HCT116 (cell line): ENCODE measurements at regions not wholly inside any gene's neighbourhood (a gene's known extent, or its start where the extent isn't known, plus 50 kb on each side); places are given as distances from the start of the nearest gene placed in this dataset.

Source experiments
- ATAC-seq: fragments of 200-7000 bp; cut with Tn5 transposase; 2 replicates; pipeline ENCODE4 v1.9.1; 2020; ENCODE audit warnings: mild to moderate bottlenecking, moderate library complexity
- BruUV-seq: library from RNA; stranded (reverse); fragments of 400-500 nt; replicated peaks from 2 replicates; lab custom pipeline; 2021; lab: Mats Ljungman, UMichigan
- CTCF ChIA-PET: fragments of 300-600 bp; sonication (Branson Sonifier 250); formaldehyde crosslinking; loops from one replicate; lab custom pipeline; 2021; ENCODE audit warnings: antibody characterized with exemption; lab: Charles Lee
- POLR2A ChIA-PET: fragments of 300-600, 350-600 bp; sonication (Branson Sonifier 250); formaldehyde crosslinking; loops from one replicate; lab custom pipeline; 2021; ENCODE audit warnings: antibody characterized with exemption; lab: Charles Lee
- RAD21 ChIA-PET, 2 experiments: fragments of 300-600 bp; sonication (Branson Sonifier 250); formaldehyde crosslinking; loops; one replicate each; lab custom pipeline; 2023; ENCODE audit warnings: low total read pairs in 2 of 2; ENCODE audit not compliant: uncharacterized antibody in 2 of 2, unreplicated experiment in 2 of 2, low non-redundant PET in 1 of 2; lab: Charles Lee
- DNase-seq: peaks from one replicate; pipeline ENCODE4 v3.0.0-alpha.2; 2010; ENCODE audit warnings: low read depth, low spot score
- H2AFZ ChIP-seq: fragments of 200-600 bp; shearing (Covaris generic), sonication (generic); 2 replicates; pipeline ENCODE4 v1.6.1; 2017; ENCODE audit warnings: low read depth, mixed run types, mixed read lengths, antibody characterized with exemption, low read length; ENCODE audit not compliant: poor library complexity, severe bottlenecking
- H3K27ac ChIP-seq: 2 replicates; pipeline ENCODE4 v1.5.1; 2012; ENCODE audit warnings: low read depth, low read length
- H3K27me3 ChIP-seq: fragments of 200-600 bp; sonication (generic); 2 replicates; pipeline ENCODE4 v1.6.1; 2016; ENCODE audit warnings: mixed run types, low read length, mixed read lengths; ENCODE audit not compliant: insufficient read depth
- H3K36me3 ChIP-seq, 2 experiments: fragments of 200-500 bp in 1 of 2; fragments of 200-600 bp in 1 of 2; sonication (Bioruptor generic) in 1 of 2; sonication (generic) in 1 of 2; 2 replicates each; pipeline versions ENCODE4 v1.5.1 to v1.6.1; 2014 to 2016; ENCODE audit warnings: low read length in 2 of 2, inconsistent platforms in 1 of 2, mixed read lengths in 1 of 2, mixed run types in 1 of 2; ENCODE audit not compliant: insufficient read depth in 2 of 2, control insufficient read depth in 1 of 2
- H3K4me1 ChIP-seq, 2 experiments: fragments of 200-600 bp in 1 of 2; sonication (generic) in 1 of 2; 2 replicates each; pipeline versions ENCODE4 v1.5.1 to v1.6.1; 2012 to 2017; ENCODE audit warnings: low read length in 2 of 2, inconsistent platforms in 1 of 2, mild to moderate bottlenecking in 1 of 2, mixed read lengths in 1 of 2, mixed run types in 1 of 2, moderate library complexity in 1 of 2; ENCODE audit not compliant: insufficient read depth in 2 of 2, control insufficient read depth in 1 of 2
- H3K4me2 ChIP-seq: fragments of 200-600 bp; sonication (generic); 2 replicates; pipeline ENCODE4 v1.6.1; 2017; ENCODE audit warnings: mixed run types, low read length, mixed read lengths
- H3K4me3 ChIP-seq, 2 experiments: fragments of 200-600 bp in 1 of 2; sonication (generic) in 1 of 2; replicated peaks in 1 of 2; 2 replicates each; pipeline ENCODE4 v1.5.1; 2011 to 2016; ENCODE audit warnings: low read length in 2 of 2, control low read depth in 1 of 2, low read depth in 1 of 2, mild to moderate bottlenecking in 1 of 2, mixed read lengths in 1 of 2, mixed run types in 1 of 2
- H3K79me2 ChIP-seq: fragments of 200-600 bp; sonication (generic); 2 replicates; pipeline ENCODE4 v1.6.1; 2017; ENCODE audit warnings: mild to moderate bottlenecking, mixed run types, low read length, moderate library complexity, mixed read lengths; ENCODE audit not compliant: insufficient read depth
- H3K9ac ChIP-seq: fragments of 200-600 bp; sonication (generic); 2 replicates; pipeline ENCODE4 v1.6.1; 2016; ENCODE audit warnings: low read length, mixed read lengths
- H3K9me2 ChIP-seq: fragments of 200-600 bp; sonication (generic), shearing (Covaris generic); 2 replicates; pipeline ENCODE4 v1.6.1; 2017; ENCODE audit warnings: mixed run types, mild to moderate bottlenecking, moderate library complexity; ENCODE audit not compliant: insufficient read depth
- H3K9me3 ChIP-seq, 2 experiments: fragments of 200-500 bp in 1 of 2; fragments of 200-600 bp in 1 of 2; sonication (Bioruptor generic) in 1 of 2; sonication (generic) in 1 of 2; 2 replicates each; pipeline ENCODE4 v1.6.1; 2014 to 2017; ENCODE audit warnings: low read length in 2 of 2, mixed read lengths in 2 of 2, inconsistent platforms in 1 of 2, low read depth in 1 of 2, mild to moderate bottlenecking in 1 of 2, mixed run types in 1 of 2, moderate library complexity in 1 of 2; ENCODE audit not compliant: control insufficient read depth in 1 of 2, insufficient read depth in 1 of 2
- H4K20me1 ChIP-seq: fragments of 200-600 bp; sonication (generic), shearing (Covaris generic); 2 replicates; pipeline ENCODE4 v1.6.1; 2017; ENCODE audit warnings: mixed run types, mild to moderate bottlenecking, moderate library complexity; ENCODE audit not compliant: insufficient read depth
- CBX3 ChIP-seq: IDR thresholded peaks from 2 replicates; pipeline ENCODE4 v1.6.1; 2012; ENCODE audit warnings: low read depth
- EGR1 ChIP-seq: IDR thresholded peaks from 2 replicates; pipeline ENCODE4 v1.6.1; 2012; ENCODE audit warnings: low read depth
- JUND ChIP-seq: IDR thresholded peaks from 2 replicates; pipeline ENCODE4 v1.6.1; 2012
- MAX ChIP-seq: IDR thresholded peaks from 2 replicates; pipeline ENCODE4 v1.6.1; 2012
- POLR2A ChIP-seq: IDR thresholded peaks from 2 replicates; pipeline ENCODE4 v1.7.0; 2011; ENCODE audit warnings: borderline replicate concordance; ENCODE audit not compliant: insufficient read depth, insufficient read length; ENCODE audit errors: extremely low read depth
- SP1 ChIP-seq: IDR thresholded peaks from 2 replicates; pipeline ENCODE4 v1.6.1; 2012; ENCODE audit warnings: low read depth
- SRF ChIP-seq: IDR thresholded peaks from 2 replicates; pipeline ENCODE4 v1.6.1; 2012; ENCODE audit warnings: low read depth
- TCF7L2 ChIP-seq: IDR thresholded peaks from 2 replicates; pipeline ENCODE4 v1.7.0; 2011; ENCODE audit warnings: borderline replicate concordance, inconsistent platforms; ENCODE audit not compliant: insufficient read depth, insufficient read length; ENCODE audit errors: extremely low read depth
- YY1 ChIP-seq: IDR thresholded peaks from 2 replicates; pipeline ENCODE4 v1.6.1; 2011; ENCODE audit warnings: low read length, low read depth, moderate library complexity, mild to moderate bottlenecking; ENCODE audit not compliant: insufficient replicate concordance; ENCODE audit errors: extremely low read depth
- ZBTB33 ChIP-seq: IDR thresholded peaks from 2 replicates; pipeline ENCODE4 v1.6.1; 2011; ENCODE audit warnings: mild to moderate bottlenecking, low read length, moderate library complexity; ENCODE audit not compliant: insufficient replicate concordance; ENCODE audit errors: extremely low read depth
- ZFX ChIP-seq: fragments of 450-650 bp; IDR thresholded peaks from 2 replicates; pipeline ENCODE4 v1.6.1; 2017
- ZNF274 ChIP-seq: fragments of 200-500 bp; sonication (Bioruptor generic); IDR thresholded peaks from 2 replicates; pipeline ENCODE4 v1.6.1; 2014; ENCODE audit warnings: mild to moderate bottlenecking, low read depth, low read length, inconsistent platforms
- intact Hi-C: fragments of 100-400 bp; cut with micrococcal nuclease; formaldehyde crosslinking; loops from 2 replicates; pipeline ENCODE4 v1.10.0; 2022
- TF ChIP-seq, protein P1 (sequence below): IDR thresholded peaks from 2 replicates; pipeline ENCODE4 v1.6.1; 2012
- TF ChIP-seq, protein P2 (sequence below): IDR thresholded peaks from 2 replicates; pipeline ENCODE4 v1.6.1; 2012; ENCODE audit warnings: low read depth

- Histone ChIP-seq H4K20me1 (no peaks in the 10 kb centered on the region), H3K9ac (no peak overlapping the region), H2AFZ (no peak overlapping the region), H3K36me3 (no peaks in the 10 kb centered on the region), H3K27ac (no peak overlapping the region), H3K4me2 (no peak overlapping the region), H3K9me2 (no peaks in the 10 kb centered on the region), H3K27me3 (0 out of 2 replicates have a peak, but pooled peaks cover 3% of the 10 kb centered on the region), H3K4me3 (no peak overlapping the region), H3K79me2 (no peaks in the 10 kb centered on the region), H3K9me3 (peaks cover 0 to 7% of the 10 kb centered on the region in 2 experiments; a peak in 2 of 4 replicates), H3K4me1 (no peaks in the 10 kb centered on the region)
- RAD21 ChIA-PET: no interaction called here
- CTCF ChIA-PET: no interaction called here
- BruUV-seq: no TSS peak
- intact Hi-C loops: no loop called here
- no peak for ATAC-seq
- POLR2A ChIA-PET: no interaction called here
- DNase-seq: no peak
- TF ChIP-seq POLR2A: no peak
- TF ChIP-seq SRF: no peak
- no peak for TF ChIP-seq JUND
- TF ChIP-seq, protein P1, sequence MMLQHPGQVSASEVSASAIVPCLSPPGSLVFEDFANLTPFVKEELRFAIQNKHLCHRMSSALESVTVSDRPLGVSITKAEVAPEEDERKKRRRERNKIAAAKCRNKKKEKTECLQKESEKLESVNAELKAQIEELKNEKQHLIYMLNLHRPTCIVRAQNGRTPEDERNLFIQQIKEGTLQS: no peak
- TF ChIP-seq CBX3: no peak
- TF ChIP-seq MAX: no peak
- no peak for TF ChIP-seq ZFX
Observed at GRCh38 chr11:71330996-71331395, 78.6 kb upstream of the SHANK2 start.

- intact Hi-C loops: no loop called here
- no peak overlapping the region for H3K27ac ChIP-seq
- ChIA-PET RAD21 (no interaction called here), POLR2A (no interaction called here), CTCF (interaction anchor here (2.6 kb wide), 1 partner anchor 243 kb away, joined by 12 read pairs; no protein-coding TSS in a partner anchor)
- BruUV-seq: no TSS peak
- no peaks in the 10 kb centered on the region for H3K27me3 ChIP-seq
- peaks cover 0 to 7% of the 10 kb centered on the region in 2 experiments; a peak in 2 of 4 replicates for H3K9me3 ChIP-seq
- no peak overlapping the region for H3K4me2 ChIP-seq
- H3K9ac ChIP-seq: no peak overlapping the region
- H3K9me2 ChIP-seq: no peaks in the 10 kb centered on the region
- no peak overlapping the region for H3K4me3 ChIP-seq
- ATAC-seq: no peak
- H2AFZ ChIP-seq: no peak overlapping the region
- H3K4me1 ChIP-seq: no peaks in the 10 kb centered on the region
- H3K79me2 ChIP-seq: no peaks in the 10 kb centered on the region
- no peak for DNase-seq
- no peaks in the 10 kb centered on the region for H4K20me1 ChIP-seq
- H3K36me3 ChIP-seq: no peaks in the 10 kb centered on the region
- TF ChIP-seq MAX: no peak
- TF ChIP-seq ZNF274: no peak
- TF ChIP-seq JUND: no peak
- no peak for TF ChIP-seq SP1
- no peak for TF ChIP-seq SRF
- no peak for TF ChIP-seq EGR1
- TF ChIP-seq ZBTB33: no peak
- TF ChIP-seq CBX3: no peak
- TF ChIP-seq, protein P2, sequence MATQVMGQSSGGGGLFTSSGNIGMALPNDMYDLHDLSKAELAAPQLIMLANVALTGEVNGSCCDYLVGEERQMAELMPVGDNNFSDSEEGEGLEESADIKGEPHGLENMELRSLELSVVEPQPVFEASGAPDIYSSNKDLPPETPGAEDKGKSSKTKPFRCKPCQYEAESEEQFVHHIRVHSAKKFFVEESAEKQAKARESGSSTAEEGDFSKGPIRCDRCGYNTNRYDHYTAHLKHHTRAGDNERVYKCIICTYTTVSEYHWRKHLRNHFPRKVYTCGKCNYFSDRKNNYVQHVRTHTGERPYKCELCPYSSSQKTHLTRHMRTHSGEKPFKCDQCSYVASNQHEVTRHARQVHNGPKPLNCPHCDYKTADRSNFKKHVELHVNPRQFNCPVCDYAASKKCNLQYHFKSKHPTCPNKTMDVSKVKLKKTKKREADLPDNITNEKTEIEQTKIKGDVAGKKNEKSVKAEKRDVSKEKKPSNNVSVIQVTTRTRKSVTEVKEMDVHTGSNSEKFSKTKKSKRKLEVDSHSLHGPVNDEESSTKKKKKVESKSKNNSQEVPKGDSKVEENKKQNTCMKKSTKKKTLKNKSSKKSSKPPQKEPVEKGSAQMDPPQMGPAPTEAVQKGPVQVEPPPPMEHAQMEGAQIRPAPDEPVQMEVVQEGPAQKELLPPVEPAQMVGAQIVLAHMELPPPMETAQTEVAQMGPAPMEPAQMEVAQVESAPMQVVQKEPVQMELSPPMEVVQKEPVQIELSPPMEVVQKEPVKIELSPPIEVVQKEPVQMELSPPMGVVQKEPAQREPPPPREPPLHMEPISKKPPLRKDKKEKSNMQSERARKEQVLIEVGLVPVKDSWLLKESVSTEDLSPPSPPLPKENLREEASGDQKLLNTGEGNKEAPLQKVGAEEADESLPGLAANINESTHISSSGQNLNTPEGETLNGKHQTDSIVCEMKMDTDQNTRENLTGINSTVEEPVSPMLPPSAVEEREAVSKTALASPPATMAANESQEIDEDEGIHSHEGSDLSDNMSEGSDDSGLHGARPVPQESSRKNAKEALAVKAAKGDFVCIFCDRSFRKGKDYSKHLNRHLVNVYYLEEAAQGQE: no peak
- no peak for TF ChIP-seq POLR2A
- no peak for TF ChIP-seq ZFX
- no peak for TF ChIP-seq TCF7L2
- no peak for TF ChIP-seq YY1
Observed at GRCh38 chr11:71330349-71330748, 78.0 kb upstream of the SHANK2 start.
